Keratinocyte (primary cell): ENCODE measurements at regions not wholly inside any gene's neighbourhood (a gene's known extent, or its start where the extent isn't known, plus 50 kb on each side); places are given as distances from the start of the nearest gene placed in this dataset.

Source experiments
- DNase-seq: peaks from one replicate; pipeline ENCODE4 v3.0.0-alpha.2; 2011; ENCODE audit warnings: low read depth, missing footprints, low spot score
- FAIRE-seq: peaks from 2 replicates; lab custom pipeline; 2011; peaks lifted over from hg19 to GRCh38; lab: Jason Lieb, UNC
- H2AFZ ChIP-seq: 2 replicates; pipeline ENCODE4 v1.6.0; 2012; ENCODE audit warnings: low read length, control low read depth, inconsistent platforms; ENCODE audit not compliant: control insufficient read depth
- H3K27ac ChIP-seq: 2 replicates; pipeline ENCODE4 v1.5.1; 2011; ENCODE audit warnings: low read length; ENCODE audit not compliant: control insufficient read depth, insufficient read depth
- H3K27me3 ChIP-seq: 3 replicates; pipeline ENCODE4 v1.6.0; 2011; ENCODE audit warnings: low read length; ENCODE audit not compliant: control insufficient read depth, insufficient read depth; ENCODE audit errors: extremely low read depth
- H3K36me3 ChIP-seq, 2 experiments: 2 replicates in 1 of 2; 3 replicates in 1 of 2; pipeline ENCODE4 v1.5.1; 2011; ENCODE audit warnings: low read length in 2 of 2, mild to moderate bottlenecking in 1 of 2; ENCODE audit not compliant: control insufficient read depth in 2 of 2, insufficient read depth in 2 of 2; ENCODE audit errors: extremely low read depth in 1 of 2
- H3K4me1 ChIP-seq: 3 replicates; pipeline ENCODE4 v1.5.1; 2011; ENCODE audit warnings: low read length; ENCODE audit not compliant: control insufficient read depth, insufficient read depth; ENCODE audit errors: extremely low read depth
- H3K4me2 ChIP-seq: 3 replicates; pipeline ENCODE4 v1.6.0; 2011; ENCODE audit warnings: low read depth, low read length; ENCODE audit not compliant: control insufficient read depth, insufficient read depth; ENCODE audit errors: extremely low read depth
- H3K4me3 ChIP-seq, 3 experiments: fragments of 200-600 bp in 1 of 3; sonication (generic) in 1 of 3; 2 replicates in 2 of 3; 3 replicates in 1 of 3; pipeline ENCODE4 v1.5.1; 2011 to 2016; ENCODE audit warnings: low read length in 3 of 3, mild to moderate bottlenecking in 3 of 3, control low read depth in 2 of 3, inconsistent platforms in 1 of 3, low read depth in 1 of 3, mixed read lengths in 1 of 3, mixed run types in 1 of 3, moderate library complexity in 1 of 3; ENCODE audit not compliant: control insufficient read depth in 2 of 3, insufficient read depth in 2 of 3; ENCODE audit errors: extremely low read depth in 1 of 3
- H3K79me2 ChIP-seq: 2 replicates; pipeline ENCODE4 v1.6.0; 2012; ENCODE audit warnings: low read length; ENCODE audit not compliant: control insufficient read depth, insufficient read depth
- H3K9ac ChIP-seq: 3 replicates; pipeline ENCODE4 v1.6.0; 2011; ENCODE audit warnings: low read length; ENCODE audit not compliant: control insufficient read depth, insufficient read depth; ENCODE audit errors: extremely low read depth
- H3K9me1 ChIP-seq: 3 replicates; pipeline ENCODE4 v1.6.0; 2011; ENCODE audit warnings: low read length; ENCODE audit not compliant: control insufficient read depth, insufficient read depth; ENCODE audit errors: extremely low read depth
- H3K9me3 ChIP-seq: 2 replicates; pipeline ENCODE4 v1.5.1; 2012; ENCODE audit warnings: low read depth, low read length; ENCODE audit not compliant: control insufficient read depth
- H4K20me1 ChIP-seq: 3 replicates; pipeline ENCODE4 v1.6.0; 2011; ENCODE audit warnings: low read length; ENCODE audit not compliant: control insufficient read depth, insufficient read depth; ENCODE audit errors: extremely low read depth
- CTCF ChIP-seq, 3 experiments: IDR thresholded peaks in 1 of 3; conservative IDR thresholded peaks in 1 of 3; optimal IDR thresholded peaks in 1 of 3; 2 replicates in 2 of 3; 3 replicates in 1 of 3; pipeline versions ENCODE3 to v1.5.1; 2011; ENCODE audit warnings: low read length in 3 of 3, mild to moderate bottlenecking in 3 of 3, moderate library complexity in 2 of 3, control low read depth in 1 of 3, inconsistent platforms in 1 of 3; ENCODE audit not compliant: insufficient read depth in 2 of 3; ENCODE audit errors: extremely low read depth in 1 of 3
- EZH2 ChIP-seq: IDR thresholded peaks from one replicate; pipeline ENCODE4 v1.6.1; 2012; ENCODE audit warnings: inconsistent platforms, mild to moderate bottlenecking, low read length, moderate library complexity
- dilution Hi-C: fragments of 300-500 bp; cut with MboI; formaldehyde crosslinking; loops from one replicate; pipeline ENCODE4 v1.7.0; 2020; ENCODE audit warnings: low sequenced_read_pairs; ENCODE audit not compliant: extremely low pct_ligation_motif_present

- dilution Hi-C loops = no loop called here
- Histone ChIP-seq H3K9ac (no peak overlapping the region), H3K27me3 (no peaks in the 10 kb centered on the region), H3K9me3 (no peaks in the 10 kb centered on the region), H4K20me1 (no peaks in the 10 kb centered on the region), H3K9me1 (no peaks in the 10 kb centered on the region), H3K4me1 (no peaks in the 10 kb centered on the region), H3K4me2 (no peak overlapping the region), H3K36me3 (no peaks in the 10 kb centered on the region), H3K4me3 (no peak overlapping the region), H3K27ac (no peak overlapping the region), H2AFZ (no peak overlapping the region), H3K79me2 (no peaks in the 10 kb centered on the region)
- TF ChIP-seq EZH2 (no peak), CTCF (optimal IDR thresholded peaks at IDR 0.05 in 1 of 3, IDR thresholded peaks at IDR 0.05 in 1 of 3, conservative IDR thresholded peaks at IDR 0.05 in 1 of 3; ENCODE audit: extremely low read depth in 1 of 3, insufficient read depth in 2 of 3, low read length in 3 of 3) (no peak)
- FAIRE-seq (no peak), DNase-seq (no peak)
Measured at GRCh38 chr3:59128685-59129084, 78.9 kb upstream of the CFAP20DC start.

GRCh38 chr3:59127071-59127470 lies 77.2 kb upstream of the CFAP20DC start:
- FAIRE-seq (peak; percentile 36), DNase-seq (no peak)
- Histone ChIP-seq H3K9me1 (no peaks in the 10 kb centered on the region), H3K36me3 (no peaks in the 10 kb centered on the region), H3K4me3 (no peak overlapping the region), H3K79me2 (no peaks in the 10 kb centered on the region), H3K27me3 (no peaks in the 10 kb centered on the region), H3K4me1 (no peaks in the 10 kb centered on the region), H4K20me1 (no peaks in the 10 kb centered on the region), H3K9ac (no peak overlapping the region), H3K9me3 (no peaks in the 10 kb centered on the region), H2AFZ (no peak overlapping the region), H3K4me2 (no peak overlapping the region), H3K27ac (no peak overlapping the region)
- dilution Hi-C loops = no loop called here
- no peak for TF ChIP-seq CTCF (optimal IDR thresholded peaks at IDR 0.05 in 1 of 3, IDR thresholded peaks at IDR 0.05 in 1 of 3, conservative IDR thresholded peaks at IDR 0.05 in 1 of 3; ENCODE audit: extremely low read depth in 1 of 3, insufficient read depth in 2 of 3, low read length in 3 of 3)
- TF ChIP-seq EZH2 = no peak
